HCT116 (cell line): ENCODE measurements at regions not wholly inside any gene's neighbourhood (a gene's known extent, or its start where the extent isn't known, plus 50 kb on each side); places are given as distances from the start of the nearest gene placed in this dataset.

Experiments used
- ATAC-seq: fragments of 200-7000 bp; cut with Tn5 transposase; 2 replicates; pipeline ENCODE4 v1.9.1; 2020; ENCODE audit warnings: mild to moderate bottlenecking, moderate library complexity
- BruUV-seq: library from RNA; stranded (reverse); fragments of 400-500 nt; replicated peaks from 2 replicates; lab custom pipeline; 2021; lab: Mats Ljungman, UMichigan
- CTCF ChIA-PET: fragments of 300-600 bp; sonication (Branson Sonifier 250); formaldehyde crosslinking; loops from one replicate; lab custom pipeline; 2021; ENCODE audit warnings: antibody characterized with exemption; lab: Charles Lee
- POLR2A ChIA-PET: fragments of 300-600, 350-600 bp; sonication (Branson Sonifier 250); formaldehyde crosslinking; loops from one replicate; lab custom pipeline; 2021; ENCODE audit warnings: antibody characterized with exemption; lab: Charles Lee
- RAD21 ChIA-PET, 2 experiments: fragments of 300-600 bp; sonication (Branson Sonifier 250); formaldehyde crosslinking; loops; one replicate each; lab custom pipeline; 2023; ENCODE audit warnings: low total read pairs in 2 of 2; ENCODE audit not compliant: uncharacterized antibody in 2 of 2, unreplicated experiment in 2 of 2, low non-redundant PET in 1 of 2; lab: Charles Lee
- DNase-seq: peaks from one replicate; pipeline ENCODE4 v3.0.0-alpha.2; 2010; ENCODE audit warnings: low read depth, low spot score
- H2AFZ ChIP-seq: fragments of 200-600 bp; shearing (Covaris generic), sonication (generic); 2 replicates; pipeline ENCODE4 v1.6.1; 2017; ENCODE audit warnings: low read depth, mixed run types, mixed read lengths, antibody characterized with exemption, low read length; ENCODE audit not compliant: poor library complexity, severe bottlenecking
- H3K27ac ChIP-seq: 2 replicates; pipeline ENCODE4 v1.5.1; 2012; ENCODE audit warnings: low read depth, low read length
- H3K27me3 ChIP-seq: fragments of 200-600 bp; sonication (generic); 2 replicates; pipeline ENCODE4 v1.6.1; 2016; ENCODE audit warnings: mixed run types, low read length, mixed read lengths; ENCODE audit not compliant: insufficient read depth
- H3K36me3 ChIP-seq, 2 experiments: fragments of 200-500 bp in 1 of 2; fragments of 200-600 bp in 1 of 2; sonication (Bioruptor generic) in 1 of 2; sonication (generic) in 1 of 2; 2 replicates each; pipeline versions ENCODE4 v1.5.1 to v1.6.1; 2014 to 2016; ENCODE audit warnings: low read length in 2 of 2, inconsistent platforms in 1 of 2, mixed read lengths in 1 of 2, mixed run types in 1 of 2; ENCODE audit not compliant: insufficient read depth in 2 of 2, control insufficient read depth in 1 of 2
- H3K4me1 ChIP-seq, 2 experiments: fragments of 200-600 bp in 1 of 2; sonication (generic) in 1 of 2; 2 replicates each; pipeline versions ENCODE4 v1.5.1 to v1.6.1; 2012 to 2017; ENCODE audit warnings: low read length in 2 of 2, inconsistent platforms in 1 of 2, mild to moderate bottlenecking in 1 of 2, mixed read lengths in 1 of 2, mixed run types in 1 of 2, moderate library complexity in 1 of 2; ENCODE audit not compliant: insufficient read depth in 2 of 2, control insufficient read depth in 1 of 2
- H3K4me2 ChIP-seq: fragments of 200-600 bp; sonication (generic); 2 replicates; pipeline ENCODE4 v1.6.1; 2017; ENCODE audit warnings: mixed run types, low read length, mixed read lengths
- H3K4me3 ChIP-seq, 2 experiments: fragments of 200-600 bp in 1 of 2; sonication (generic) in 1 of 2; replicated peaks in 1 of 2; 2 replicates each; pipeline ENCODE4 v1.5.1; 2011 to 2016; ENCODE audit warnings: low read length in 2 of 2, control low read depth in 1 of 2, low read depth in 1 of 2, mild to moderate bottlenecking in 1 of 2, mixed read lengths in 1 of 2, mixed run types in 1 of 2
- H3K79me2 ChIP-seq: fragments of 200-600 bp; sonication (generic); 2 replicates; pipeline ENCODE4 v1.6.1; 2017; ENCODE audit warnings: mild to moderate bottlenecking, mixed run types, low read length, moderate library complexity, mixed read lengths; ENCODE audit not compliant: insufficient read depth
- H3K9ac ChIP-seq: fragments of 200-600 bp; sonication (generic); 2 replicates; pipeline ENCODE4 v1.6.1; 2016; ENCODE audit warnings: low read length, mixed read lengths
- H3K9me2 ChIP-seq: fragments of 200-600 bp; sonication (generic), shearing (Covaris generic); 2 replicates; pipeline ENCODE4 v1.6.1; 2017; ENCODE audit warnings: mixed run types, mild to moderate bottlenecking, moderate library complexity; ENCODE audit not compliant: insufficient read depth
- H3K9me3 ChIP-seq, 2 experiments: fragments of 200-500 bp in 1 of 2; fragments of 200-600 bp in 1 of 2; sonication (Bioruptor generic) in 1 of 2; sonication (generic) in 1 of 2; 2 replicates each; pipeline ENCODE4 v1.6.1; 2014 to 2017; ENCODE audit warnings: low read length in 2 of 2, mixed read lengths in 2 of 2, inconsistent platforms in 1 of 2, low read depth in 1 of 2, mild to moderate bottlenecking in 1 of 2, mixed run types in 1 of 2, moderate library complexity in 1 of 2; ENCODE audit not compliant: control insufficient read depth in 1 of 2, insufficient read depth in 1 of 2
- H4K20me1 ChIP-seq: fragments of 200-600 bp; sonication (generic), shearing (Covaris generic); 2 replicates; pipeline ENCODE4 v1.6.1; 2017; ENCODE audit warnings: mixed run types, mild to moderate bottlenecking, moderate library complexity; ENCODE audit not compliant: insufficient read depth
- EZH2 ChIP-seq: fragments of 200-600 bp; sonication (generic); IDR thresholded peaks from 2 replicates; pipeline ENCODE4 v1.6.1; 2017; ENCODE audit warnings: antibody characterized with exemption, mixed run types
- EZH2phosphoT487 ChIP-seq: fragments of 200-600 bp; IDR thresholded peaks from 2 replicates; pipeline ENCODE4 v1.6.1; 2018; ENCODE audit warnings: antibody characterized with exemption, borderline replicate concordance
- JUND ChIP-seq: IDR thresholded peaks from 2 replicates; pipeline ENCODE4 v1.6.1; 2012
- POLR2A ChIP-seq: IDR thresholded peaks from 2 replicates; pipeline ENCODE4 v1.7.0; 2011; ENCODE audit warnings: borderline replicate concordance; ENCODE audit not compliant: insufficient read depth, insufficient read length; ENCODE audit errors: extremely low read depth
- SIN3A ChIP-seq: IDR thresholded peaks from 2 replicates; pipeline ENCODE4 v1.6.1; 2012; ENCODE audit warnings: low read depth
- SP1 ChIP-seq: IDR thresholded peaks from 2 replicates; pipeline ENCODE4 v1.6.1; 2012; ENCODE audit warnings: low read depth
- TCF7L2 ChIP-seq: IDR thresholded peaks from 2 replicates; pipeline ENCODE4 v1.7.0; 2011; ENCODE audit warnings: borderline replicate concordance, inconsistent platforms; ENCODE audit not compliant: insufficient read depth, insufficient read length; ENCODE audit errors: extremely low read depth
- ZFX ChIP-seq: fragments of 450-650 bp; IDR thresholded peaks from 2 replicates; pipeline ENCODE4 v1.6.1; 2017
- intact Hi-C: fragments of 100-400 bp; cut with micrococcal nuclease; formaldehyde crosslinking; loops from 2 replicates; pipeline ENCODE4 v1.10.0; 2022
- TF ChIP-seq, protein P1 (sequence below), 3 experiments: fragments of 200-600 bp in 1 of 3; sonication (generic) in 1 of 3; IDR thresholded peaks in 2 of 3; conservative IDR thresholded peaks in 1 of 3; 2 replicates each; pipeline ENCODE4 v1.5.1; 2012 to 2017; ENCODE audit warnings: low read depth in 2 of 3, low read length in 2 of 3, antibody characterized with exemption in 1 of 3, borderline replicate concordance in 1 of 3, control low read depth in 1 of 3, mild to moderate bottlenecking in 1 of 3, mixed read lengths in 1 of 3, mixed run types in 1 of 3, moderate library complexity in 1 of 3; ENCODE audit not compliant: insufficient read depth in 1 of 3
- TF ChIP-seq, protein P2 (sequence below): IDR thresholded peaks from 2 replicates; pipeline ENCODE4 v1.6.1; 2012

- DNase-seq (no peak), ATAC-seq (no peak)
- H3K9me3 ChIP-seq = no peaks in the 10 kb centered on the region
- H3K9me2 ChIP-seq = no peaks in the 10 kb centered on the region
- ChIA-PET RAD21 (interaction anchor here in 1 of 2 experiments (0.6 kb wide), 1 partner anchor 56 kb away, joined by 4 read pairs; no protein-coding TSS in a partner anchor), POLR2A (no interaction called here), CTCF (no interaction called here)
- H3K79me2 ChIP-seq = no peaks in the 10 kb centered on the region
- intact Hi-C loops = no loop called here
- no peaks in the 10 kb centered on the region for H3K4me1 ChIP-seq
- H3K36me3 ChIP-seq = no peaks in the 10 kb centered on the region
- BruUV-seq = no TSS peak
- H4K20me1 ChIP-seq = no peaks in the 10 kb centered on the region
- no peak overlapping the region for H3K9ac ChIP-seq
- TF ChIP-seq POLR2A (no peak), EZH2phosphoT487 (no peak), EZH2 (no peak), ZFX (no peak), TCF7L2 (no peak), JUND (no peak), SIN3A (no peak), SP1 (no peak)
- TF ChIP-seq, protein P1, sequence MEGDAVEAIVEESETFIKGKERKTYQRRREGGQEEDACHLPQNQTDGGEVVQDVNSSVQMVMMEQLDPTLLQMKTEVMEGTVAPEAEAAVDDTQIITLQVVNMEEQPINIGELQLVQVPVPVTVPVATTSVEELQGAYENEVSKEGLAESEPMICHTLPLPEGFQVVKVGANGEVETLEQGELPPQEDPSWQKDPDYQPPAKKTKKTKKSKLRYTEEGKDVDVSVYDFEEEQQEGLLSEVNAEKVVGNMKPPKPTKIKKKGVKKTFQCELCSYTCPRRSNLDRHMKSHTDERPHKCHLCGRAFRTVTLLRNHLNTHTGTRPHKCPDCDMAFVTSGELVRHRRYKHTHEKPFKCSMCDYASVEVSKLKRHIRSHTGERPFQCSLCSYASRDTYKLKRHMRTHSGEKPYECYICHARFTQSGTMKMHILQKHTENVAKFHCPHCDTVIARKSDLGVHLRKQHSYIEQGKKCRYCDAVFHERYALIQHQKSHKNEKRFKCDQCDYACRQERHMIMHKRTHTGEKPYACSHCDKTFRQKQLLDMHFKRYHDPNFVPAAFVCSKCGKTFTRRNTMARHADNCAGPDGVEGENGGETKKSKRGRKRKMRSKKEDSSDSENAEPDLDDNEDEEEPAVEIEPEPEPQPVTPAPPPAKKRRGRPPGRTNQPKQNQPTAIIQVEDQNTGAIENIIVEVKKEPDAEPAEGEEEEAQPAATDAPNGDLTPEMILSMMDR (IDR thresholded peaks at IDR 0.05 in 2 of 3, conservative IDR thresholded peaks at IDR 0.05 in 1 of 3; ENCODE audit: borderline replicate concordance in 1 of 3, insufficient read depth in 1 of 3, low read depth in 2 of 3, low read length in 2 of 3) = no peak
- TF ChIP-seq, protein P2, sequence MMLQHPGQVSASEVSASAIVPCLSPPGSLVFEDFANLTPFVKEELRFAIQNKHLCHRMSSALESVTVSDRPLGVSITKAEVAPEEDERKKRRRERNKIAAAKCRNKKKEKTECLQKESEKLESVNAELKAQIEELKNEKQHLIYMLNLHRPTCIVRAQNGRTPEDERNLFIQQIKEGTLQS = no peak
- H3K27ac ChIP-seq = no peak overlapping the region
- no peak overlapping the region for H2AFZ ChIP-seq
- H3K4me2 ChIP-seq = no peak overlapping the region
- H3K27me3 ChIP-seq = peaks cover 24% of the 10 kb centered on the region
- H3K4me3 ChIP-seq = no peak overlapping the region
Observed at GRCh38 chr9:86575825-86576525, 221.8 kb upstream of the TUT7 start.
